Panc1 (cell line): ENCODE measurements at regions not wholly inside any gene's neighbourhood (a gene's known extent, or its start where the extent isn't known, plus 50 kb on each side); places are given as distances from the start of the nearest gene placed in this dataset.

Experiments used
- CTCF ChIP-seq: fragments of 450-650 bp; IDR thresholded peaks from 2 replicates; pipeline ENCODE4 v1.5.1; 2017; ENCODE audit warnings: mild to moderate bottlenecking
- POLR2AphosphoS5 ChIP-seq: IDR thresholded peaks from 2 replicates; pipeline ENCODE4 v1.6.1; 2012; ENCODE audit warnings: mild to moderate bottlenecking, low read depth, low read length, moderate library complexity
- REST ChIP-seq, 2 experiments: IDR thresholded peaks; 2 replicates each; pipeline ENCODE4 v1.6.1; 2011 to 2012; ENCODE audit warnings: low read depth in 2 of 2, control low read depth in 1 of 2, low read length in 1 of 2, mild to moderate bottlenecking in 1 of 2, moderate library complexity in 1 of 2; ENCODE audit not compliant: insufficient read depth in 1 of 2
- SIN3A ChIP-seq: IDR thresholded peaks from 2 replicates; pipeline ENCODE4 v1.6.1; 2012; ENCODE audit warnings: low read depth, mild to moderate bottlenecking, low read length, moderate library complexity, borderline replicate concordance; ENCODE audit not compliant: insufficient read depth
- TCF7L2 ChIP-seq: IDR thresholded peaks from 2 replicates; pipeline ENCODE4 v1.6.1; 2011; ENCODE audit warnings: mild to moderate bottlenecking, low read depth, low read length, inconsistent platforms

- TF ChIP-seq CTCF (no peak), POLR2AphosphoS5 (no peak), REST (IDR thresholded peaks at IDR 0.05; ENCODE audit: insufficient read depth in 1 of 2, low read depth in 2 of 2, low read length in 1 of 2) (no peak), TCF7L2 (no peak), SIN3A (no peak)
These were observed 59.4 kb upstream of the PAX7 start for GRCh38 chr1:18571275-18571674.
